HCT116 (cell line): ENCODE measurements at regions not wholly inside any gene's neighbourhood (a gene's known extent, or its start where the extent isn't known, plus 50 kb on each side); places are given as distances from the start of the nearest gene placed in this dataset.

Source experiments
- ELF1 ChIP-seq: IDR thresholded peaks from 2 replicates; pipeline ENCODE4 v1.6.1; 2012; ENCODE audit warnings: low read depth, borderline replicate concordance
- POLR2AphosphoS5 ChIP-seq: IDR thresholded peaks from 2 replicates; pipeline ENCODE4 v1.6.1; 2011; ENCODE audit warnings: mild to moderate bottlenecking, low read depth, low read length, moderate library complexity

DNA sequence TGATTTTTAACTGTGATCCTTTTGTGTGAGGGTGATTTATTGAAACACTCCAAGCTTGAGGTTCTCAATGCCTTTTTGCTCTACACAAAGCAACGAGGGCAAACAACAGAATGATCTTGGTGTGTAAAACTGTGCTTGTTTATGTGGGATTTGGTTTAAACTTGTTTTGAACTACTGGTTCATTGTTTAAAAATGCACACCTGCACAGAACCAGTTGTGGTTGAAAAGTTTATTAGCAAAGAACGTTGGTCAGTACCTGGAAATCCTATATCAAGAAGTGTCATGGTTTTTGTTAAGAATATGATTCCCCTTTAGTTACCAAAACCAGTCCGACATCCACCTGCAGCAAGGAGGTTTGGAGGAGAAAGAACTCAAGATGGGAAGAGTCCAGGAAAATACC lies 239.4 kb downstream of the WNT5A start:
- TF ChIP-seq POLR2AphosphoS5 (no peak), ELF1 (no peak)
